ENCODE measurements at regions not wholly inside any gene's neighbourhood (a gene's known extent, or its start where the extent isn't known, plus 50 kb on each side); places are given as distances from the start of the nearest gene placed in this dataset.
A peak's percentile ranks its signal among the peaks of the same experiment; 100 is the strongest.

DNA sequence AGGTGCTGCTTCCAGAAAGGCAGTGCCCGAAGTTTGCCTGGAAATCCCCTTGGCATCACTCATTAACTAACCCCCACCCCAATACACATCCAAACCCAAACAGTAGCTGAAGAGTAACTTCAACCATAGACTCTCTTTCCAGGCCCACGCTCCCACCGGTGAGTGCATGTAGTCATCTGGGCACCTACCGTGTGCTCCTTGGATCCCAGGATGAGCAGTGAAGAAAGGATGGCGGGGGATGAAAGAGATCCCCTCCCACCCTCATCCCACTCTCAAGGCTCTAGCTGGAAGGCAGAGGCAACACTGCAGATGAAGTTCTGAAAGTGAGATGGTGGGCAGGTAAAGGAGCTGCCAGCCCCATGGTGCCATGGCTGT lies 305.0 kb downstream of the SOX9 start:
- DNase-seq (ENCODE audit: low read depth), result no peak

DNA sequence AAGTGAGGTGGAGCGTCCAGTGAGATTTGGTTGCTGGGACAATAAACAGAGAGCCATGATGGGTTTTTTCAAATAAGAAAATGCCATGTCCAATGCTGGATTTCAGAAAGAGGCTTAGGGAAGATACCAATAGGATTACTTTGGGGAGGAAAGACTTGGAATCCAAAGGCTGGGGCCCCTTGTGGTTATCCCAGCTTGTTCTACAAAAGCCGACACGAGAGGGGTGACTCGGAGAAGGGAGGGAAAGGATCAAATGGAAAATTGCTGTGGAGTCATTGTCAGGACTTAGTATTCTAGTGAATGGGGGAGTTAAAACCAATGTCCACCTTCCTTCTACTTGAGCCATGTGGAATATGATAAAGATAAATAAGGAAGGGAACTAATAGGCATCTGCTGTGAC lies 305.5 kb downstream of the SOX9 start:
- no peak for DNase-seq (ENCODE audit: low read depth)

DNA sequence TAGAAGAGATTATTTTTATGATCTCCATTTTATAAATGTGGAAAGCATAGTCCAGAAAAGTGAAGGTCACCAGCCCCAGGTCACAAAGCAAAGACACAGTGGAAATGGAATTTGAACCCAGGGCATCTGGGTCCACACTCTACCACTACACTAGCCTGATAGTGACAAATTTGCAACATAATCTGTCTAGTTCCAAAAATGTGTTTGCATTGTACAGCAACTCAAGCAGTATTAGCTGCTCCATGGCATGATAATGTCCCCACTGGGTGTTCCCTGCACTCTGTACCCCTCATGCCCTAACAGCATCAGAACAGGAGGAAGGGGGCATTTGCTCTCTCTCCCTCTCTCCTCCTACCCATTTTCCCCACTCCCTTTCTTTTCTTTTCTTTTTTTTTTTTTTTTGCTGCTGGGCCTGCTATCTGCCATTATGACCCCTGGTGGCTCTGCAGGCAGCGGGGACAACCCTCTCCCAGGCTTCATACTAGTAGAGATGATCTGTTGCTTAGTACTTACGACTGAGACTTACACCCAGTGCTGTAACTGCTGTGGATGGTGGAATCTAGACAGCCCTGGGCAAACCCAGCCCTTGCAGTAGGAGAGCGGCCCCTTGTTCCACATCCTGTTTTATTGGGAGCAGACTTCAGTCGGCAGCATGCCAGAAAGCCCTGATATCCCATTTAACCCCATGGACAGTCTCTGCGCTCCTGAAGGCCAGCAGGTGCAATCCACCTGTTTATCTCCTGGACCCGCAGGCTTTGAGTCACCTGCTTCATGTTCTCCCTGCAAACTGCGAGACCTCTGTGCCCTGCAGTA lies 306.3 kb downstream of the SOX9 start:
- no peak for DNase-seq (ENCODE audit: low read depth)

DNA sequence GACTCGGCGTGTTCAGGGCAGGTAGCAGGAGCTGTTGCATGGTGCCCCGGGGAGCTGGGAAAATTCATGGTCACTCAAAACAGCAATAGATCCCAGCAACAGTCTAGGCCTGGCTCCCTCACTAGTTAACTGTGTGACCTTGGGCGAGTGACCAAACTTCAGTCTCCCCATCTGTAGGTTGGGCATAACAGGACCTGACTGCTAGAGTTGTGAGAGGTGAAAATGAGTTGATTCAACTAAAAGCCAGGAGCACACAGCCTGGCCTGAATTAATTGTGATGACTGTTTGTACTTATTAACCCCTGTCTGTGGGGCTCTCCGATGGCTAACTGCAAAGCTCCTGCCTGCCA lies 306.9 kb downstream of the SOX9 start:
- no peak for DNase-seq (ENCODE audit: low read depth)

DNA sequence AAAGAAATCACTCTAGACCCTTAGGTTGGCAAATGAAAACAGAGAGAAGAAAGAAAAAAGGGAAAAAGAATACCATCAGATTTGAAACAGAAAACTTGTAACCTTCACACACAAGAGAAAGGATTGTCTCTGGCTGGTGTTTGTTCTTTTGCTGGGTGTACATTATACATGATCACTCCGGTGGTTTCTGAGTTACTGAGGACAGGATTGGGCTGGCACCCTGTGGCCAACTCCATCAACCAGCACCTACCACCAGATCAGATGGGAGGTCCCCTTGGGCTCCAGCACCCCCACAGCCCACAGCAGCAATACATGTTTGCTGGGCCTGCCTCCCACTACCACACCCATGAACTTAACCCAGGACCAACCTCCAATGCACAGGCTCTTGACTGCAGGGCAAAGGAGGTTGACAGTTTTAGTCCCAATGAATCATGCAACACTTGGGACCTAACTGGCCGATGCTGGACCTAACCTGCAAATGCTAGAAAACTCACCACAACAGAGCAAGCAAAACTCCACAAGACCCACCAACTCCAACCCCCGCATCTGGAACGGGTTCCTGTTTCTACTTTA lies 308.3 kb downstream of the SOX9 start:
- DNase-seq (ENCODE audit: low read depth), result no peak

DNA sequence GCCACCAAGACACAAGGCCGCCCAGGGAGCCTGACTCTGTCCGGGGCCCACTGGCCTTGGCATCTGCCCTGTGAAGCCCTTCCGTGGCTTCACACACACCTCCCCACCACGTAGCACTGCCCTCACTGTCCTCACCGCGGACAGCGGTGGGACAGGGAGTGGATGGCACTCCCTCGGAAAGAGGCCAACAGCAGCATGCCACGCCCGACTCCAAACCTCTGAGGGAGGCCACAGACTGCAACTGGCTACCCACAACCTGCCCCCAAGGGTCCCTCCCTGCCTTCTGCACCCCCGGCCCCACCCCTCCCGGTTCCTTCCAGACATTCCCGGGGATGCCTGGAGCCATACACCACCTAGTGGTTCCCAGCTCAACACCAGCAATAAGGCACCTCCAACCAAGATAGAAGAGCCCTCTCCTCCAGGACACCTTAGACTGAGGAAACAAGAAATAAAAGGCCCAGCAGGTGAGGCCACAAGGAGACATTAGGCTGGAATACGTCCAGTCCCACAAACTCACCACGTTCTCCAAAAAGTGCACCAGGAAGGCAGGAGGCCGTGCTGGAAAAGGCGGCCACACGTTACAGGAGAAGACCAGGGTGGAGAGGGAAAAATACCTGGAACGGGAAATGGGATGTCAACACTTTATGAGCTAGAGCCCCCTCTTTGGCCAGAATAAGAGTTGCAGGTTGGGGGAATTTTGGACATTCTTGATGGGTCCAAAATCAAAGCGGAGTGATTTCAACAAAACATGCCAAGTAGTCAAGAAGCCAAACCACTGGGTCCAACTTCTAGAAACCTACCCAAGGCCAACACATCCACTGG lies 310.0 kb downstream of the SOX9 start:
- DNase-seq (ENCODE audit: low read depth), result no peak

DNA sequence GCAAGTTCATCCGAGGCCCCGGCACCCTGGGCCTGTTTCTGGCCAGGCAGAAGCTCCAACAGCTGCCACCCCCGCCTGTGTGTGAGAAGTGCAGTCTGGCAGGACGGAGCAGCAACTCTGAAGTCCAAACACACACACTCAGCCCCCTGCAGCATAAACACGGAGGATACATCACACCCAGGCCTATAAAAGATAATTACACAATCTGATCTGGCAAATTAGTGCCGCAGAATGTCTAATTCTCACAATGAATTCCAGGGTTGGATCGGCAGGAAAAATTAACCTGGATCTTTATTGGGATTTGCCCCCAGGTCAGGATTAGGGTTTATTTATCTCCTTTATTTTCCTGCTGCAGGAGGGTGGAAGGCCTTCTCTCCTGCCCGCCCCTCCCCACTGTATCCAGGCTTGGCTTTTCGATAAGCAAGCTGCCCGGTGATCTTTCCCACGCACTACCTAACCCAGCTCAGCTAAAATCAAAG lies 311.4 kb downstream of the SOX9 start:
- DNase-seq (ENCODE audit: low read depth), result peak; percentile 58

DNA sequence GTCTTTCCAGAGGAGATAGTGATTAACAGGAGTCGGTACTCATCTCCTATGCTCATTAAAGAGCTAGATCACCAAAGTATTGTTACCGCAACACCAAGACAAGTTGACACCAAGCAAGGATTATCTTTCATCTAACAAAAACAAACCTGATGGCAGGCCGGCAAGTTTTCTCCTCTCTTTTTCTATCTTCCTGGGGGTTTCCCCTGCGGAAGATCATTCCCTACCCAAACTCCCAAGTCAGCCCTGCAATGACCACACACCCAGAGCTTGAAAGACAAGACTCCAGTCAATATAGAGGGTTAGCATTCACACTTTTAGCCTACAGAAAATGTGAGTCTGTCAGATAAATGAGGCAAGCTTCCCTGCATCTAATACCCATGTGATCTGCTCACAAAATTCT lies 312.1 kb downstream of the SOX9 start:
- no peak for DNase-seq (ENCODE audit: low read depth)

DNA sequence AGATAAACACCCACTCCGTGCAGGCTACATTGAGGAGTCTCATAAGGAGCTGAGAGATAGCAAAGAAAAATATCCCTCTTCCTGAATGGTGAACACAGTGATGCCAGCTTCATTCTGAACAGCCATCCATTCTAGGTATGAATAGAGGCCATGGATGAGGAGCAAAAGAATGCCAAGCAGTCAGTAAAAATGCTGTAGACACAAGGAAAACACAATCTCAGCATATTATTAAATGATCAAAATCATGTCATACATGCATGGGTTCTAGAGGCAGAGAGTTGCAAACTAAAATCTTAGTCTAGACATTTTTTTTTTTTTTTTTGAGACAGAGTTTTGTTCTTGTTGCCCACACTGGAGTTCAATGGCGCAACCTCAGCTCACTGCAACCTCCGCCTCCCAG lies 313.0 kb downstream of the SOX9 start:
- no peak for DNase-seq (ENCODE audit: low read depth)

DNA sequence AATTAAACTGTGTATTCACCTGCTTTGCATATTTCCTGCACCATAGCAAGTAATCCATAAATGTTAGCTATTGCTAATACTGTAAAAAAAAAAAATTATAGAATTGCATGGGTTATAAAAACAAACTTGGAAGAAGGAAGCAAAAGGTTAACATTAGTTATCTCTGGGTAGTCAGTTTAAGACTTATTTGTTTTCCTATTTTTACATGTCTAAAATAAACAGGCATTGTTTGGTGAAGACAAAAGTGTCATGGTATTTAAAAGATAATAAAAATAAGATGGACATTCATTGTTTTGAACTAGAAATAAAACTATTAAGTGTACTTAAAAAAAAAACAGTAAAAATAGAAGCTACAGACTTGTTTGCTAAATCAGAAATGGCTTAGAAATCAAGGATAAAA lies 313.8 kb downstream of the SOX9 start:
- DNase-seq (ENCODE audit: low read depth), result no peak

DNA sequence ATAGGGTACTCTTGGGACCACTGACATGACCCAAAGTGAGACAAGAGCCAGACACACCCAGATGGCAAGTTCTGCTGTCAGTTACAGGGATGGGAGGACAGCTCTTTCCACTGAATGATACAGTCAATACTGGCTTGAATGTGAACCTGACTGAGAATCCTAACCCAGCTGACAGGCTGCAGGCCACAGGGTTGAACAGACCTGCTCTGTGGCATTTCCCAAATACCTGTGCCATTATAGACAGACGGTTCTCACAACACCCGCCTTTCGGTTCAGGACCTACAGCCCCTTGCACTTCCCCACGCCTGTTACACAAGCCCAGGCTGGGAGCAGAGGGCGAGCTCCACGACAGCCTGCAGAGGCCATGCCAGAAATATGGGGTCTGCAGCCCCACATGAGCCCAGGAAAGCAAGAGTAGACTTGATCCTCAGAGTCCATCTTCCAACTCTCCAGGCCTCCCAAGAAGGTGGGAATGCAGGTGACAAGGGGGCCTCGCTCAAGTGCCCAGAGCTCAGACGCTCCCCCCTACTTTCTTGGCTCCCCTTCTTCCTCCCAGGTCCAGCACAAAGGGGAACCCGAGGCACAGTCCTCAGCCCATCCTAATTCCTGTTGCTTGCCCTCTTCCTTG lies 314.3 kb downstream of the SOX9 start:
- DNase-seq (ENCODE audit: low read depth), result no peak

DNA sequence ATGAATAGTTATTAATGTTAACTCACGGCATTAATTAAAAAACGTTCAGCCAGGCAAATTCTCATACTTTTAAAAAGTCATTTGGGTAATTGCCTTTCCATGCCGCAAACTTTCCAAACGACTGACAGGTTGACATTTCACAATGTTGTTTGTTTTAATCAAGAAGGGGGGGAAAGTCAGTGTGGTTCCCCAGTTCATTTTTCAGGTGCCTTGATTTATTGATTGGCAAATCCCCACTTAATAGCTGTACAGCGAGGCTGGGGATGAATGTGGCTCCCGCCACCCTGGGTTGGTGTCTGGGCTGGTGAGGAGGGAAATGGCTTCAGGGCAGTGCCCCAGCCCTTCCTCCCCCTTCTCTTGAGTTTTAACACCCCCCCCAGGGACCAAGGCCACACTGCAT lies 318.0 kb downstream of the SOX9 start:
- DNase-seq (ENCODE audit: low read depth), result no peak

DNA sequence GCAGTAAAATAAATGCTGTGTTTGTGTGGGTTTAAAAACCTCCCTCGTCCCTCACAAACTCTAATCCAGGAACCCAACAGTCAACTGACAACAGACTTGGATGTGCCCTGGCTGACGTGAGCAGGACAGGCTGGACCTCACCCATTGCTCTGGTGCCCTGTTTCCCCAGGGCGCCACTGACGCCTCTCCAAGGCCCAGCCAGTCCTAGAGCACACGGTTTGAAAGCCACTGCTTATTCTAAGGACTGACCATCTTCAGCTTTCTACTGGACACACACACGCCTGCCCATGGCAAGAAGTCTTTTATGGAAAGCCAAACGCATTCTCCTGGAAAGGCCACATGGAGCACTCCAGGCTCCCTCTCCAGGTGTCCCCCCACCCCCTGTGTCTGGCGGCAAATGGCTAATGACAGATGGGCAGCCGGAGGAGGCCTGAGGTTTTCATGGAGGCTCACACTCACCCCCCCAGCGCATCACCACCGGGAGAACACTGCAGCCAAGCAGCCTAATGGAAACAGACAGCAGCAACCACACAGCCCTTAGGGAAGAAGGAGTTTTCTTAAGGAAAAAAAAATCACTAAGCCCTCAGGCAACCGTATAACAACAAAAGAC lies 319.2 kb downstream of the SOX9 start:
- no peak for DNase-seq (ENCODE audit: low read depth)

DNA sequence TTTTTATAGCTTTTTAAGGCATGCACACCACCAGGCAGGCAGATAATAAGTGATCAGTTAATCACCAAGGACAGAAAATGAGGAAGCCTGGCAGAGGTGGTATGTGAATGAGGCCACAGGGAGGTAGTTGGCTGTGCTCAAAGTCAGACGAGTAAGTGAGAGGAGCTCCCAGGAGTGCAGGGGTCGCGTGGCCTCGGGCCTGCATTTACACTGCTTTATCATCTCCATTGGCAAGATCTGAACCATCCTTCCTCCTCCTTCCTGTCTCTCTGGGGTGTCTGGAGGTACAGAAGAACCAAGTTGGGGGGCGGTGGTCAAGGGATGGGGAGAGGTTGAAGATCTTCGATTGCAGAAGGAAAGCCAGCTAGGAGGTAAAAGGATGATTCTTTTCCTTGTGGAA lies 320.1 kb downstream of the SOX9 start:
- DNase-seq (ENCODE audit: low read depth), result no peak

DNA sequence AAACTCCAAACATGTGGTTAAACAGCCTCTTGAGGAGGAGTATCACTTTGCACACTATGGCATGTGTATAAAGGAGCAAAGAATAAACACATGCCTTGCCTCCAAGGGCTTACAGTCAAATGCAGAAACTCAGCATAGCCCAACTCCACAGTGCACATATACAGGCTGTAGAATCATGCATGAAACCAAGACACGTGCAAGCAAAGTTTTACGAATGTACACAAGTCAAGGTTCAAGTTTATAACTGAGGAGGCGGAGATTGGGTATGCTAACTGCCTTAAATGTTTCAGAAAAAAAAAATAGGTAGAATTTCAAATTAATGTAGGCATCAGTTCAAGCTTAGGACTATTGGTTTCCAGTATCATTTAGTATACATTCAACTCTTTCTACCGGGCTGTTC lies 321.1 kb downstream of the SOX9 start:
- DNase-seq (ENCODE audit: low read depth), result no peak

DNA sequence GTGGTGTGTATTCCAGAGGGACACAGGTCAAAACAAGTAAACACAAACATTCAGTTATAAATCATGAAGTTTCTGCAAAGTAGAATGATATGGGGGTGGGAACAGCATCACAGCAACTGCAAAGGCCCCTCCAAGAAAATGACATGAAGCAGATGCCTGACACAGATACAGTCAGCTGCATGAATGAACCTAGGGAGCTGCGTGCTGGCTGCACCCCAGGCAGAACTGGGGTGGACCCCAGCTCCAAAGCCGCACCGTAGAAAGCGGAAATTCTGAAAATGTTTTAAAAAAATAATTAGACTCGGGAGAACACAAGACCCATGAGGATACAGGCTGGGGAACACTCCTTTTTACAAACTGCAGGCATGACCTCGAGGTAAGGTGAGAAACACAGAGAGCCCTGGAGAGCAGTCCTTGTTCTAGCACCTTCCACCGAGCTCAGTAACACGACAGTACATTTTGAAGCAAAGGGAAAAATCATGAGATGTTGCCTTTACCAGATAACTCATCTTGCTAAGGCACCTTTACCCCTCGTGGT lies 323.8 kb downstream of the SOX9 start:
- no peak for DNase-seq (ENCODE audit: low read depth)

DNA sequence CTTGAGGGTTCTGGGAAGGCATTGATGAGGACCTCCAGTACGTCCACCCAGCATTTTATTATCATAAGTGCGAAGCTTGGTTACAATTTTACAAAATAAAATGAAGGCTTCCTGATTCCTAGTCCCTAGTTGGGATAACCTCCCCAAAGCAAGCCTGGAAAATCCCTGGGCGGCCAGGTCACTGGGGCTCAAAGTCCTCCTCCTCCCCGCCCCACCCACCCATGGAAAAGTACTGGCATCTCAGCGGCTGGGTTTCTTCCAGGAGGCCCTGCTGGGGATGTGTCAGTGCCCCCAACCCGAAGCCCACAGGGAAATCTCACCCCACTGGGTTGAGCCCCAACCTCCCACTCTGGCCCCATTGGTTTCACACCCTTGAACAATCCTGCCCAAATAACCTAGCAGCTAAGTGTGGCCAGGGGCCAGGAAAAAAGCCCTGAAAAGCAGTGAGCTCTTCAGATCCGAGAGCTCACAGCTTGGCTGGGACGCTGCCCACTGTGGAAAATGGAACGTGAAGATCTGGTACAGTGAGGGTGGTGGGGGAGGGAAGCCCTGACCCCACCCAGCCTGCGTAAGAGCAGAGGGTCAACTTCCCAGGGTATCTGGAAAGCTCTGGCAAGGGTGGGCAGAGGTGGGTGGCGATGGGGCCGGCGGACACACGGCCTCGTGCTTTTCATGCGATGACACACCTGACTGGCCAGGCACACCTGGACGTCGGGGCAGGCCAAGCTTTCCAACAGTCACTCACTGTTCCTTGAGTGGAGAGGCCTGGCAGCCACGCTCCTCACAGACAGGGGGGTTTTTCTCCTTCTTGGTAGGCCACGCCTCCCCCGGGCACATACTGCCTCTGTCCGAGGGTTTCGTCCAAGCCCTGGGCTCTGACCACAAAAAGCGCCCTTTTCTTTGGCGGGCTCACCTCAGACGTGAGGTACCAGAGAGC lies 324.5 kb downstream of the SOX9 start:
- DNase-seq (ENCODE audit: low read depth), result no peak

DNA sequence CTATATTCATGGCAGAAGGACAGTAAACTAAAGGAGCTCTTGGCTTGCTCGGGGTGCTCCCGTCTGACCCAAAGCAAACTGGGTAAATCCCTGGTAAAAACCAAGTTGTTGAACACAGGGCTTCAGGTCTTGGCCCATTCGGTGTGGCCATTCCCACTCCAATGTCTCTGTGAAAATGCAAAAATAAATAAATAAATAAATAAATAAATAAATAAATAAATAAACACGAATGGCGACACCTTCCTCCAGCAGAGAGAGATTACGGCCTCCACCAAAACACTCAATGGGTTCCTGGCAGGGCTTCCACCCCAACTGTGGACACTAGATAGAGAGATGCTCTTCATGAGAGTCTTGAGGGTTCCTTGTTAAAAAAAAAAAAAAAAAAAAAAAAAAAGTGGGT lies 325.3 kb downstream of the SOX9 start:
- DNase-seq (ENCODE audit: low read depth), result no peak

DNA sequence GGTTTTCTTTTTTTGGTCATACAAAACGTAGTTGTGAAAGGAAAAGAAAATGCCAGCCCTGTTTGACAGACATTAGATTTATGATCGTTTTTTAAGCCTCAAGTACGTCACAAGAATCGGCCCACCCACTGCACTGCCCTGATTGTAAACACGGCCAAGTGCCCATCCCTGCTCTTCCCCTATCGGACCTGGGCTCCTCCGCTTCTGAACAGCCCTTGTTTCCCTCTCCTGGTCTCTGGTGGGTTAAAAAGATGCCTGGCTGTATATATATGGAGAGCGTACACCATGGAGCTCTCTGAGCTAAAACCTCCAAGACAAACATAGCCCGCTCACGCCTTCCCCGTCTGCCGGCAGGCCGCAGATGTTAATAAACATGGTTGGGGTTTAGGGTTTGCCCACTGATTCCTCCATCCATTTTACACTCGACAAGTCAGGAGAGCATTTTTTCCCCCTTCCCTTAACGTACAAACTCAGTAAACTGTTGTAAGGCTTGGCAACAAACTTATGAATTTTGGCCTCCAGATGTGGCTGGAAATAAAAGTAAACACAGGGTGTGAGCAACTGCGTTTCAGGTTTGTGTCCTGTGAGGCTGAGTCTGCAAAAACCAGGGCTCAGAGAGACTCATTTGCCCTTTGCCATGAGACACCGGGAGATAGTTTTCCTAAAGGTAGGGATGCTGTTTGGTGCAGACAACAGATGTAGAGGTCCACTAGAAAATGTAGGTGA lies 325.9 kb downstream of the SOX9 start:
- no peak for DNase-seq (ENCODE audit: low read depth)

DNA sequence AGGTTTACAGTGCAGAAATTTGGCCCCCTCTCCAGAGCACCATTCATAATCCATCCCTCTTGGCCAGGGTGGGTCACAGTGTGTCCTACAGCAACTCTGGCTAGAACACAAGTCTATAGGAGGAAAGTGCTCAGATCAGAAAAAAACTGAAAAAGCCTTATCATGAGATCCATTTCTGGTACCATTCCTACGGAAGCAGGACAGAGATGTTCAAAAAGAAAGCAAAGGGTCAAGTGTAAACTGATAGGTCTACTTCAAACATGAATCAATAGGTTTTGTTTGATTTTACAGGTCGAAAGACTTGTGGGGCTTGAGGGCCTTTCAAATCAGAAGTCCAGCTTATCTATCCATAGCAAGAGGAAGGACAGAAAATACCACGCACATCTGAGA lies 326.4 kb downstream of the SOX9 start:
- no peak for DNase-seq (ENCODE audit: low read depth)

Data from EH (cell line).